ENCODE measurements at regions not wholly inside any gene's neighbourhood (a gene's known extent, or its start where the extent isn't known, plus 50 kb on each side); places are given as distances from the start of the nearest gene placed in this dataset.

GRCh38 chr1:96865731-96866685, 144.4 kb downstream of the PTBP2 start:
- TF ChIP-seq POLR2A (IDR thresholded peaks at IDR 0.05) (no peak), POLR2AphosphoS5 (IDR thresholded peaks at IDR 0.05) (peak in 2 of 3 donors; percentile 20 to 84)
- H3K4me3 ChIP-seq = no peak overlapping the region
- peaks cover 0 to 10% of the 10 kb centered on the region in 2 donors for H3K9me3 ChIP-seq
- H3K36me3 ChIP-seq = no peaks in the 10 kb centered on the region
- H3K27me3 ChIP-seq = no peaks in the 10 kb centered on the region
- peak overlapping the region; percentile 56 to 89 for H3K27ac ChIP-seq
- no peaks in the 10 kb centered on the region for H3K4me1 ChIP-seq
- no peak for DNase-seq (ENCODE audit: low spot score in 2 of 2)
- intact Hi-C loops (cut with DNase I; ENCODE audit: low total_unique reads) = no loop called here

GRCh38 chr1:96872757-96873156, 151.2 kb downstream of the PTBP2 start:
- TF ChIP-seq POLR2A (IDR thresholded peaks at IDR 0.05) (no peak), POLR2AphosphoS5 (IDR thresholded peaks at IDR 0.05) (no peak), CTCF (IDR thresholded peaks at IDR 0.05) (no peak)
- Histone ChIP-seq H3K27ac (no peak overlapping the region), H3K27me3 (no peaks in the 10 kb centered on the region), H3K4me1 (no peaks in the 10 kb centered on the region), H3K36me3 (no peaks in the 10 kb centered on the region), H3K4me3 (no peak overlapping the region), H3K9me3 (peaks cover 10 to 33% of the 10 kb centered on the region in 2 donors)
- no peak for DNase-seq (ENCODE audit: low spot score in 2 of 2)
- intact Hi-C loops (cut with DNase I; ENCODE audit: low total_unique reads) = loop anchor here (10.0 kb wide), 1 partner anchor 1678 kb away; no protein-coding TSS in a partner anchor

- H3K4me1 ChIP-seq = no peaks in the 10 kb centered on the region
- no peaks in the 10 kb centered on the region for H3K27me3 ChIP-seq
- intact Hi-C loops (cut with DNase I; ENCODE audit: low total_unique reads) = loop anchor here (10.0 kb wide), 1 partner anchor 1684 kb away; no protein-coding TSS in a partner anchor
- H3K36me3 ChIP-seq = no peaks in the 10 kb centered on the region
- no peak for TF ChIP-seq POLR2A (IDR thresholded peaks at IDR 0.05)
- no peak for TF ChIP-seq POLR2AphosphoS5 (IDR thresholded peaks at IDR 0.05)
- TF ChIP-seq CTCF (IDR thresholded peaks at IDR 0.05) = no peak
- DNase-seq (ENCODE audit: low spot score in 2 of 2) = no peak
- H3K27ac ChIP-seq = no peak overlapping the region
- H3K4me3 ChIP-seq = no peak overlapping the region
- H3K9me3 ChIP-seq = no peaks in the 10 kb centered on the region
Measured at GRCh38 chr1:96878640-96879039, 157.1 kb downstream of the PTBP2 start.

- no peaks in the 10 kb centered on the region for H3K36me3 ChIP-seq
- TF ChIP-seq POLR2AphosphoS5 (IDR thresholded peaks at IDR 0.05) = no peak
- TF ChIP-seq CTCF (IDR thresholded peaks at IDR 0.05) = no peak
- no peak for TF ChIP-seq POLR2A (IDR thresholded peaks at IDR 0.05)
- no peaks in the 10 kb centered on the region for H3K4me1 ChIP-seq
- DNase-seq (ENCODE audit: low spot score in 2 of 2) = no peak
- intact Hi-C loops (cut with DNase I; ENCODE audit: low total_unique reads) = no loop called here
- H3K27me3 ChIP-seq = no peaks in the 10 kb centered on the region
- no peaks in the 10 kb centered on the region for H3K9me3 ChIP-seq
- H3K4me3 ChIP-seq = no peak overlapping the region
- no peak overlapping the region for H3K27ac ChIP-seq
Measured at GRCh38 chr1:96880626-96881025, 159.0 kb downstream of the PTBP2 start.

- intact Hi-C loops (cut with DNase I; ENCODE audit: low total_unique reads) = no loop called here
- no peak for TF ChIP-seq POLR2AphosphoS5 (IDR thresholded peaks at IDR 0.05)
- TF ChIP-seq CTCF (IDR thresholded peaks at IDR 0.05) = no peak
- TF ChIP-seq POLR2A (IDR thresholded peaks at IDR 0.05) = no peak
Measured at GRCh38 chr1:96882096-96882495, 160.5 kb downstream of the PTBP2 start.

More at GRCh38 chr1:96882096-96882495, 160.5 kb downstream of the PTBP2 start:
- no peaks in the 10 kb centered on the region for H3K27me3 ChIP-seq
- H3K9me3 ChIP-seq = no peaks in the 10 kb centered on the region
- no peak overlapping the region for H3K27ac ChIP-seq
- no peak for DNase-seq (ENCODE audit: low spot score in 2 of 2)
- no peak overlapping the region for H3K4me3 ChIP-seq
- H3K36me3 ChIP-seq = no peaks in the 10 kb centered on the region
- H3K4me1 ChIP-seq = no peaks in the 10 kb centered on the region

All from breast epithelium (tissue), 4 donors.